HG03354 (cell line): ENCODE measurements at regions not wholly inside any gene's neighbourhood (a gene's known extent, or its start where the extent isn't known, plus 50 kb on each side); places are given as distances from the start of the nearest gene placed in this dataset.
"Not testable (repeated sequence)": the region's sequence is repeated elsewhere in the genome, so short reads cannot be mapped to it uniquely, and the experiment has no call there.

ENCODE experiments used
- ATAC-seq: cut with Tn5 transposase; IDR thresholded peaks from one replicate; pipeline ENCODE4 v1.9.1; 2021; ENCODE audit warnings: mild to moderate bottlenecking; ENCODE audit not compliant: unreplicated experiment, poor library complexity, severe bottlenecking

DNA sequence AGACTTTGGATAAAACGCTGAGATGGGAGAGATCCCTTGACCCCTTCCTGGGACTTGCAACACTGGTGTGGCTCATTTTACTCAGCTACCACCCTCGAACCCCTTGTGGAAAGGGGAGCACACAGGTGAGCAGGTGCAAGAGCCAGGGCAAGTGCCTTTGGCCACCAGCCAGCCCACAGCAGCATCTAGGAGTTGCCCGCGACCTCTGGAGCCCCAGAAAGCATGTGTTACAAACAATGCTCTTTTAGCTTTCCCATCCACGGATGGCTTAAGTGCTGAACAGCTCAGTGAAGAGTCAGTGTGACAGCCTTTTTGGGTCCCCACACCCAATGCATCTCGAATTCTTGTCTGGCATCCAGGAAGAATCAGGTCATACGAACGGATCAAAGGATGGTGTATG is 197.8 kb downstream of the MEMO1 start:
- no peak for ATAC-seq

DNA sequence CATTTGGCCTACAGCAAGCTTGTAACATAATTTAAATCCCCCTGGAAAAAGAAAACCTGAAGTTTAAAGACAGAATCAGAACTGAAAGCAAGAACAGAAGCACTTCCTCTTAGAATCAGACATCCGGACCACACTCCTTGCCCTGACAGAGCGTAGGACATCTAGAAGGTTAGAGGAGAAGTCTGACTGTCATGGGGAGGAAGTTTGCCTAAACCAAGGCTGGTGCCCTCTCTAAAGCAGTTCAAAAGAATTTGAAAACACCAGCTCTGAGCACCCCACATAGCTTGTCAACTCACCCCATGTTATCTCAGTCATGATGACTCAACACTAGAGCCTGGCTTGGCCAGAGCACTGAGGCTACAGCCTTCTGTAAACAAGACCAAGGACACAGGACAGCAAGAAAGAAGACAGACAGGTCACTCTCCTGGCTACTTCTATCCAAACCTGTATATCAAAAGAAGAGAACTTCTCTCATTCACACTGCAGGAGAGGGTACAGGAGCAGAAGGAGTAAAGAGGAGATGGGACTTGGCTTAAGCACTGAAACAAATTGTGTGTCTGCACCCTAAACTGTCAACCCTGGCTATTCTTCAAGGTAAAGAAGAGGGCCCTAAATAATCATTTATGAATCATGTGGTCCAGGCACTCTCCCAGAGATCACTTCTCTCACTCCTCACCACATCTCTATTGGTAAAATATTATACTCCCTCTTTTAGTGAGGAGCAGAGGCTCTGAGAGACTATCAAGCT is 198.6 kb downstream of the MEMO1 start:
- peak; percentile 99 for ATAC-seq

DNA sequence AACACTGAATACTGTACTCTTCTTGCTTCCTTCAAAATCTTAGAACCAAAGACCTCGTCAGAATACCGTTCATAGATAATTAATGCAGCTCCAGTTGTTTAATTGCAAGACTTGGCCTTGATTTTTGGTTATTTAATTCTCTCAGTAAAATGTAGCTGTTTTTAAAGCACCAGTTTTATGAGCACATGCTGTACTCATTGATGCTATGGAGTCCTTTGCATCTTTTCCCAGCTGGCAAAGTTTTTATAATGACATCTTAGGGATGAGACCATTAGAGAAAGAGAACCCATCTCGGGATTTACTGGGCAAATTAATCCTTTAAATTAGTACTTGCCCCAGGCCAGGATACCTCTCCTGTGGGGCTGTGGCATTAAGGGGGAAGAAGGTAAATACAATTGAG is 199.3 kb downstream of the MEMO1 start:
- ATAC-seq = no peak

DNA sequence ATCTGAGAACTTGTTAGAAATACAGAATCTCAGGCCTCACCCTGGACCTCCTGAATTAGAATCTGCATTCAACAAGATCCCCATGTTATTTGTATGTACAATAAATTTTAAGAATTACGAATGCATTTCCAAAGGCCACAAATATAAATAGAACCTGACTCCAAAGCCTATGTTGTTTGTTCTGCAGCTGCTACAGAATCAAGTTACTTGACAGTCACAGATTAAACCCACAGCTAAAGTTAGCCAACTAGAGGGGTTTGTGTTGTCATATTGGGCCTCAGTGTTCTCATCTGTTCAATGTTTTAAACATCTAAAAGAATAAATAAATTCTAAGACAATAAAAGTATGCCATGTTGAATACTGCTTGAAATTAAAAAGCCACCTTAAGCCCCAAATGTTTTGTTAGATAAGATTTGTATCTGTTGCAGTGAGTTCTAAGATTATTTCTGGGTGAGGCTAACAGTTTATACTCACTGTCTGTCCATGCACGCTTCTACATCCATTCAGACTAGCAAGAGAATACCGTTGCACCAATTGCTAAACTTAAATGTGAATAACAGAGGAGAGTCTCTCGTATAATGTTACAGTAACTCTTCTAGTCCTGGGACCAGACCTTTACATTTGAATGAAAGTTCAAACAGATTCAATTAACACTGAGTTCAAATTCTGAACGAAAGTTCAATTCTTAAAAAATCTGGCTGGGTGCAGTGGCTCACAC is 200.4 kb downstream of the MEMO1 start:
- ATAC-seq = no peak

DNA sequence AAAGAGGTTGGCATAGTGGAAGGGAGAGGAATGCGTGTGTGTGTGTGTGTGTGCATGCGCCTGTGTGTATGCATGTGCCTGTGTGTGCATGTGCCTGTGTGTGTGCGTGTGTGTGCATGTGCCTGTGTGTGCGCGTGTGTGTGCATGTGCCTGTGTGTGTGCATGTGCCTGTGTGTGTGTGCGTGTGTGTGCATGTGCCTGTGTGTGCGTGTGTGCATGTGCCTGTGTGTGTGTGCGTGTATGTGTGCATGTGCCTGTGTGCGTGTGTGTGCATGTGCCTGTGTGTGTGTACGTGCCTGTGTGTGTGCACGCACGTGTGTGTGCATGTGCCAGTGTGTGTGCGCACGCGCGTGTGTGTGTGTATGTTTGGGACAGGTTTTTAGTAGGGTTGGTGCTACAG is 205.1 kb downstream of the MEMO1 start:
- ATAC-seq = no peak

DNA sequence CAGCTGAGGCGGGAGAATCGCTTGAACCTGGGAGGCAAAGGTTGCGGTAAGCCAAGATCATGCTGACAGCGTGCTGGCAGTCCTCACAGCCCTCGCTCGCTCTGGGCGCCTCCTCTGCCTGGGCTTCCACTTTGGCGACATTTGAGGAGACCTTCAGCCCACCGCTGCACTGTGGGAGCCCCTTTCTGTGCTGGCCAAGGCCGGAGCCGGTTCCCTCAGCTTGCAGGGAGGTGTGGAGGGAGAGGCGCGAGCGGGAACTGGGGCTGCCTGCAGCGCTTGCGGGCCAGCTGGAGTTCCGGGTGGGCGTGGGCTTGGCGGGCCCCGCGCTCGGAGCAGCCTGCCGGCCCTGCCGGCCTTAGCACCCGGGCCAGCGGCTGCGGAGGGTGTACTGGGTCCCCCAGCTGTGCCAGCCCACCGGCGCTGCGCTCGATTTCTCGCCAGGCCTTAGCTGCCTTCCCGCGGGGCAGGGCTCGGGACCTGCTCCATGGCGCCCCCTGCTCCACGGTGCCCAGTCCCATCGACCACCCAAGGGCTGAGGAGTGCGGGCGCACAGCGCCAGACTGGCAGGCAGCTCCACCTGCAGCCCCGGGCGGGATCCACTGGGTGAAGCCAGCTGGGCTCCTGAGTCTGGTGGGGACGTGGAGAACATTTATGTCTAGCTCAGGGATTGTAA is 207.2 kb downstream of the MEMO1 start:
- ATAC-seq = not testable (repeated sequence)

DNA sequence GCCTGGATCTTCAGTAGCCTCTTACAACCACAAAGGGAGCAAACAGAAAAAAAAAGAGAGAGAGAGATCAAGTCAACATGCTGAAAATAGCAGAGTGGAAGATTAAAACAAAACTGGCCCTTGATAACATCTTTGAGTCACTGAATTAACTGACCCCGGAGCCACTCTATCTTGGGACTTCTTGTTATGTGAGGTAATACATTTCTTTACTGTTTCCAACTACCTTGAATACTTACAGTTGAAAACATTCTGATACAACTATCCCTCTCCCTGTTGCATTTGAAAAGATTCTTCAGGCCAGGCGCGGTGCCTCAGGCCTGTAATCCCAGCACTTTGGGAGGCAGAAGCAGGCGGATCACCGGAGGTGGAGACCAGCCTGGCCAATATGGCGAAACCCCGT is 208.1 kb downstream of the MEMO1 start:
- no peak for ATAC-seq

DNA sequence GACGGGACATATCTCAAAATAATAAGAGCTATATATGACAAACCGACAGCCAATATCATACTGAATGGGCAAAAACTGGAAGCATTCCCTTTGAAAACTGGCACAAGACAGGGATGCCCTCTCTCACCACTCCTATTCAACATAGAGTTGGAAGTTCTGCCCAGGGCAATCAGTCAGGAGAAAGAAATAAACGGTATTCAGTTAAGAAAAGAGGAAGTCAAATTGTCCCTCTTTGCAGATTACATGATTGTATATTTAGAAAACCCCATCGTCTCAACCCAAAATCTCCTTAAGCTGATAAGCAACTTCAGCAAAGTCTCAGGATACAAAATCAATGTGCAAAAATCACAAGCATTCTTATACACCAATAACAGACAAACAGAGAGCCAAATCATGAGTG is 211.5 kb downstream of the MEMO1 start:
- not testable (repeated sequence) for ATAC-seq

DNA sequence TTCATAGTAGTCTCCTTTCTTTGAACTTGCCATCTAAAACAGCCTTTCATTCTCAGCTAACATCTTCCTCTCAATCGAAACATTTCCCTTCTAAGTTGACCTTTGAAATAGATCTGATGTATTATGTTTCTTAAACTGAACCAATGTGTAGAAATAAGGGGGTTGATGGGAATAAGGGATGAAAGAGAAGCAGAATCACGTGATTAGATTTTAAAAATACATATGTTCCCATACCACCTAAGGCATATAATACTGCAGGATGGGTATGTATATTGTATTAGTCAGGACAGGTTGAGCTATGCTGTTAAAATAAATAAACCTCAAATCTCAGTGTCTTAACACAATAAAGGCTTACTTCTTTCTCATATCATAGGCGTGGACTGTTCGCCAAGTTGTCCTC is 207.5 kb upstream of the SRD5A2 start:
- ATAC-seq = no peak

DNA sequence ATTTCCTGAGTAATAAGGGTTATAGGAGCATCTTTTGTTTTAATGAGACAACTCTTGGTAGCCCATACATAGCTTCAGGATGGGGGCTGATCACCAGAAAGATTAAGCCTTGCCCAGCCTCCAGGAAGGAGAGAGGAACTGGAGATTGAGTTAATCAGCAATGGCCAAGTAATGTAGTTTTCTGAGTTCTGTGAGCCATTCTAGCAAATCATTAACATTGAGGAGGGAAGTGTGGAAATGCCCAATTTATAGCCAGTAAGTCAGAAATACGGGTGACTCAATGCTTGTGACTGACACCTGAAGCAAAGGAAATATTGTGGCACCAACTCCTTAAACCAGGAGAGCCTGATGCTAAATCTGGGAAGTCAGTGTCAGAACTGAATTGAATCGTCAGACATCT is 205.1 kb upstream of the SRD5A2 start:
- peak; percentile 86 for ATAC-seq

DNA sequence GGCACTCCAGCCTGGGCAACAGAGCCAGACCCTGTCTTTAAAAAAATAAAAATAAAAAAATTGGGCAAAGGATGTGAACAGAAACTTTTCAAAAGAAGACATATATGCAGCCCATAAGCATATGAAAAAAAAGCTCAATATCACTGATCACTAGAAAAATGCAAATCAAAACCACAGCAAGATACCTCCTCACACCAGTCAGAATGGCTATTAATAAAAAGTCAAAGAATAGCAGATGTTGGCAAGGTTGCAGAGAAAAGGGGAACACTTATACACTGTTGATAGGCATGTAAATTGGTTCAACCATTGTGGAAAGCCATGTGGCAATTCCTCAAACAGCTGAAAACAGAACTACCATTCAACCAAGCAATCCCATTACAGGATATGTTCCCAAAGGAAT is 204.1 kb upstream of the SRD5A2 start:
- no peak for ATAC-seq

DNA sequence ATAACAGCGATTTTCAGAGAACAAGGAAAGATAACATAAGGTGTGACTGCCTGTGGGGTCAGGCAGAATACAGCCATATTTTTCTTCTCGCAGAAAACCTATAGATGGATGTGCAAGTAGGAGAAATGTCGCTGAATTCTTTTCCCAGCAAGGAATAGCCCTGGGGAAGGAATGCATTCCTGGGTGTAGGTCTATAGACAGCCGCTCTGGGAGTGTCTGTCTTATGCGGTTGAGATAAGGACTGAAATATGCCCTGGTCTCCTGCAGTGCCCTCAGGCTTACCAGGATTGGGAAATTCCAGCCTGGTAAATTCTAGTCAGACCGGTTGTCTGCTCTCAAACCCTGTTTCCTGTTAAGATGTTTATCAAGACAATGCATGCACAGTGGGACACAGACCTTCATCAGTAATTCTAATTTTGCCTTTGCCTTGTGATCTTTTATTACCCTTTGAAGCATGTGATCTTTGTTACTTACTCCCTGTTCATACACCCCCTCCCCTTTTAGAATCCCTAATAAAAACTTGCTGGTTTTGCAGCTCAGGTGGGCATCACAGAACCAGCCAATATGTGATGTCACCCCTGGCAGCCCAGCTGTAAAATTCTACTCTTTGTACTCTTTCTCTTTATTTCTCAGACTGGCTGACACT is 202.8 kb upstream of the SRD5A2 start:
- not testable (repeated sequence) for ATAC-seq

DNA sequence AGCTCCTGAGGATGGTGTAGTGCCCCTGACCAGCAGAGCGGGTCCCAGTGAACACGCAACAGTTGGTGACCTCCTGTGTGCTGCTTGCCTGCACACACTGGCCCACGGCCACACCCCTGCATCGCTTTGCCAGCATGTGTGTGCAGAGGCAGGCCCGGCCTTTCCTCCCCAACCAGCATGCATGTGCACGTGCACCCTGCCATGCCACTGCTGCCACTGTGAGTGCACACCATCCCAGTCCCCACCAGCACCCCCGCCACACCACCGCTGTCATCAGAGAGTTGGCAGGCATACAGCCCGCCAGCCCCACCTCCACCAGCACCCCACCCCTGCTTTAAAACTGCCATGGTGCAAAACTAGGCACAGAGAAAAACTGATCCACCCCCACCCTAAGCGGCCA is 197.4 kb upstream of the SRD5A2 start:
- no peak for ATAC-seq

DNA sequence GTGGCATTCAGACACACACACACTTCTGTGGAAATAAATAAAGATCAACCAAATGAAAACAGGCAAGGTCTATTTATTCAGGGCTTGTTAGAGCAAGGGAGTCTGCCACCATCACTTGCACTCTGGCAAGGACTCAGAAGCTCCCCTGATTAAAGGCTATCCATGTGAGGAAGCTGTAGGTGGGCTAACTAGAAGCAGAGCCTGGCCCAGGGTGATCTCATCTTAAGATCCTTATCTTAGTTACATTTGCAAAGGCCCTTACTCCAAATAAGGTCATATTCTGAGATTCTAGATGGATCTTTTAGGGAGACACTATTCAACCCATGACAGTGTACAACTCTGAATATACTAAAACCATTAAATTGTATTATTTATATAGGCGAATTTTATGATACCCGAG is 190.0 kb upstream of the SRD5A2 start:
- no peak for ATAC-seq

DNA sequence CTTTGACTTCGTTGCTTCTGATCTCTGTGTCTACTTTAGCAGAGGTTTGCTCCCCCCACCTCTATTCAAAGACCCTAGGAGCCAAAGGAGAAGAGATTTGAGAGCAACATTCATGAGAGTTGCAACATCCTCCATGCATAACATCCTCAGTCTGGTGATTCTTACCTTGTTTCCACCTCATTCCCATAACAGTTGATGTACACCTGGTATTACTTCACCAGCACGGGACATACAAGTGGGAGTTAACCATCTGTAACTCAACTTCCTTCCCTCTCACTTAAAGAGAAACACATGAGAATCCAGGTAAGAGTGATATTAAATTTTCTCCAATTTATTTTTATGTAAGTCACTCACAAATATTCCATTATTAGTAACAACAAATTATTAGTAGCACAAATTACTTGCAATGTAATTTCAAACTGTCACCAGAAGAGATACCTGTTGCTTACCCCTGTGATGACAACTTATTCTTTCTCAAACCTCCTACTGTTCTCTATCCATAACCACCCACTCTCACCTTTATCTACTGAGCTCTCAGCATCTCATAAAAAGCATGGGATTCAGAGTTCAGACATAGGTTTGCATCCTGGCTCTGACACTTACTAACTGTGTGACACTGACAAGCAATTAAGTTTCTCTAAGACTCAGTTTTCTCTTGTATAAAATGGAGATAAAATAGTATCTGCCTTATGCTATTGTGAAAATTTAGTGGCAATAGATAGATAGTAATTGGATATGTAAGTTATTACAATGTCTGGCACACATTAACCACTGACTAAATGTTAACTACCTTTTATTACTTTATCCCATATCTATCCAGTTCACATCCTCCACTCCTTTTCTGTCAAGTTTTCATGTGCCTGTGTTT is 184.6 kb upstream of the SRD5A2 start:
- ATAC-seq = no peak

DNA sequence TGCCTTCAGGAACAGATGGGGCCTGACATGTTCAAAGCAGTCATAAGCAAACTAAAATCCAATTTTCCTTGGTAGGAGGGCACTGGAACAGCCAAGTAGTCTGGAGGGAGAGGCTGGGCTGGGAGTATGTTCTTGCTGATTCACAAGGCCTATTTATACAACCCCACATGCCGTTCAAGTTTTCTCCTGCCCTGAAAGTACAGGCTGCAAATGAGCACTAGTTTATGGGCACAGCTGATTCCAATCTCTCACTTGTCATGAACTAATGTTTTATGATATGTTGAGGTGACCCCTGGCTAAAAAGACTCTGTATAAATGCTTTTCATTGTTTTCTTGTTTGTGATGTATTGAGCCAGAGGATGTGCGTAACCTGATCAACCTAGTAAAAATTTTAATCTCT is 183.4 kb upstream of the SRD5A2 start:
- ATAC-seq = no peak

DNA sequence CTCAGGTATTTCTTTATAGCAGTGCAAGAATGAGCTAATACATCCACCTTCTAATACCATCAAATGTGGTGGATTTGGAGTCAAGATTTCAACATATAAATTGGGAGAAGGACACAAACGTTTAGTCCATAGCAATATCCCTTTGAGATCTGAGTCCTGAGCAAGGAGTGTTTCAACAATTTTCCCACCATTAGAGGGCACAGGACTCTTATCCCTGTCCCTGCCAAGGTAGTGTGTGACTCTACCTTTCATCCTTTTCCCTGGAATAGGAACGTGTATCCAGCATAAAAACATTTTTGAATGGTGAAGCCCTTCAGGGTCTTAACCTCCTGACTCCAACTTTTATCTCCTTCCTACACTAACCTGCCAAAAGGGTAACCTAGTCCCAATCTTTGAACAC is 181.3 kb upstream of the SRD5A2 start:
- ATAC-seq = no peak

DNA sequence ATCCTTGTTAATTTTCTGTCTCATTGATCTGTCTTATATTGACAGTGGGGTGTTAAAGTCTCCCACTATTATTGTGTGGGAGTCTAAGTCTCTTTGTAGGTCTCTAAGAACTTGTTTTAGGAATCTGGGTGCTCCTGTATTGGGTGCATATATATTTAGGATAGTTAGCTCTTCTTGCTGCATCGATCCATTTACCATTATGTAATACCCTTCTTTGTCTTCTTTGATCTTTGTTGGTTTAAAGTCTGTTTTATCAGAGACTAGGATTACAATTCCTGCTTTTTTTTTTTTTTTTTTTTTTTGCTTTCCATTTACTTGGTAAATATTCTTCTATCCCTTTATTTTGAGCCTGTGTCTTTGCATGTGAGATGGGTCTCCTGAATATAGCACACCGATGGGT is 176.6 kb upstream of the SRD5A2 start:
- ATAC-seq = not testable (repeated sequence)

DNA sequence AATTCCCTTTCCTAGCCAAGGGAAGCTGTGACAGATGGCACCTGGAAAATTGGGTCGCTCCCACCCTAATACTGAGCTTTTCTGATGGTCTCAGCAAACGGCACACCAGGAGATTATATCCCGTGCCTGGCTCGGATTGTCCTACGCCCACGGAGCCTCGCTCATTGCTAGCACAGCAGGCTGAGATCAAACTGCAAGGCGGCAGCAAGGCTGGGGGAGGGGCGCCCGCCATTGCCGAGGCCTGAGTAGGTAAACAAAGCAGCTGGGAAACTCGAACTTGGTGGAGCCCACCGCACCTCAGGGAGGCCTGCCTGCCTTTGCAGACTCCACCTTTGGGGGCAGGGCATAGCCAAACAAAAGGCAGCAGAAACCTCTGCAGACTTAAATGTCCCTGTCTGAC is 168.0 kb upstream of the SRD5A2 start:
- ATAC-seq = not testable (repeated sequence)

DNA sequence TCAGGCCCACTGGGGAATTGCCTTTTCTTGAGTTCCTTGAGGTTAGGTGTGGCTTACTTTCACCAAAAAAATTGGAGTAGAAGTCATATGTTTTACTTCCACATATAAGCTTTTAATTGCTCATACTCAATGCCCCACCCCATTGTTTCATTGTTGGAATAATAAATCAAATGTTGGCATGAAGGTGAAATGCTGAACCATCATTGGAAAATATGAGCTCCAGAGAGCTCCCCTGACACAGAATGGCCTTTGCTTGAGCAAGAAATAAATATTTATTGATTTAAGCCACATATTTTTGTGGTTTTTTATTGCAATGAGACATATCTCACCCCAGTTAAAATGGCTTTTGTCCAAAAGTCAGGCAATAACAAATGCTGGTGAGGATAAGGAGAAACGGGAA is 167.3 kb upstream of the SRD5A2 start:
- no peak for ATAC-seq
